B cell (primary cell): ENCODE measurements at regions not wholly inside any gene's neighbourhood (a gene's known extent, or its start where the extent isn't known, plus 50 kb on each side); places are given as distances from the start of the nearest gene placed in this dataset.

Source experiments
- CTCF ChIP-seq: fragments of 200-600 bp; IDR thresholded peaks from one replicate; pipeline ENCODE4 v1.8.0; 2022; ENCODE audit warnings: antibody characterized with exemption, mild to moderate bottlenecking
- EZH2 ChIP-seq: IDR thresholded peaks from 2 replicates; pipeline ENCODE4 v1.6.1; 2012; ENCODE audit warnings: borderline replicate concordance, low read depth, mild to moderate bottlenecking, moderate library complexity, low read length; ENCODE audit not compliant: insufficient read depth, poor library complexity, severe bottlenecking

- TF ChIP-seq CTCF (no peak), EZH2 (no peak)
Observed at GRCh38 chr3:110965976-110966375, 105.6 kb upstream of the NECTIN3 start.
